KMS-11 (cell line): ENCODE measurements at regions not wholly inside any gene's neighbourhood (a gene's known extent, or its start where the extent isn't known, plus 50 kb on each side); places are given as distances from the start of the nearest gene placed in this dataset.

Source experiments
- H2AFZ ChIP-seq: fragments of 200-600 bp; sonication (generic); 2 replicates; pipeline ENCODE4 v1.6.1; 2016; ENCODE audit warnings: antibody characterized with exemption, mixed run types, low read depth
- H3K27ac ChIP-seq: fragments of 200-600 bp; sonication (generic); 2 replicates; pipeline ENCODE4 v1.6.1; 2016; ENCODE audit warnings: mild to moderate bottlenecking, mixed run types
- H3K27me3 ChIP-seq: fragments of 200-600 bp; sonication (generic); 2 replicates; pipeline ENCODE4 v1.6.1; 2017; ENCODE audit warnings: mild to moderate bottlenecking, low read depth, mixed run types, moderate library complexity; ENCODE audit not compliant: insufficient read depth
- H3K36me3 ChIP-seq: fragments of 200-600 bp; sonication (generic); 2 replicates; pipeline ENCODE4 v1.6.1; 2017; ENCODE audit warnings: mild to moderate bottlenecking, mixed run types; ENCODE audit not compliant: insufficient read depth
- H3K4me1 ChIP-seq: fragments of 200-600 bp; sonication (generic); 2 replicates; pipeline ENCODE4 v1.6.1; 2016; ENCODE audit warnings: mild to moderate bottlenecking, low read depth, mixed run types; ENCODE audit not compliant: poor library complexity, severe bottlenecking
- H3K4me2 ChIP-seq: fragments of 200-600 bp; sonication (generic); 2 replicates; pipeline ENCODE4 v1.7.0; 2016; ENCODE audit warnings: mild to moderate bottlenecking, mixed run types
- H3K4me3 ChIP-seq: fragments of 200-600 bp; sonication (generic); IDR thresholded peaks from 2 replicates; pipeline ENCODE4 v1.6.1; 2017; ENCODE audit warnings: low read depth, low read length, mixed read lengths; ENCODE audit not compliant: insufficient read depth
- H3K79me2 ChIP-seq: fragments of 200-600 bp; sonication (generic); 2 replicates; pipeline ENCODE4 v1.6.1; 2016; ENCODE audit warnings: low read depth, mixed run types; ENCODE audit not compliant: insufficient read depth
- H3K9ac ChIP-seq: fragments of 200-600 bp; sonication (generic); 2 replicates; pipeline ENCODE4 v1.6.1; 2016; ENCODE audit warnings: mild to moderate bottlenecking, mixed run types
- H4K20me1 ChIP-seq: fragments of 200-600 bp; sonication (generic); 2 replicates; pipeline ENCODE4 v1.6.1; 2016; ENCODE audit warnings: mild to moderate bottlenecking, mixed run types; ENCODE audit not compliant: insufficient read depth
- TF ChIP-seq, protein P1 (sequence below): fragments of 200-600 bp; sonication (generic); conservative IDR thresholded peaks from 2 replicates; pipeline ENCODE4 v1.6.1; 2017; ENCODE audit warnings: low read depth, mild to moderate bottlenecking, antibody characterized with exemption, low read length, moderate library complexity, mixed read lengths

DNA sequence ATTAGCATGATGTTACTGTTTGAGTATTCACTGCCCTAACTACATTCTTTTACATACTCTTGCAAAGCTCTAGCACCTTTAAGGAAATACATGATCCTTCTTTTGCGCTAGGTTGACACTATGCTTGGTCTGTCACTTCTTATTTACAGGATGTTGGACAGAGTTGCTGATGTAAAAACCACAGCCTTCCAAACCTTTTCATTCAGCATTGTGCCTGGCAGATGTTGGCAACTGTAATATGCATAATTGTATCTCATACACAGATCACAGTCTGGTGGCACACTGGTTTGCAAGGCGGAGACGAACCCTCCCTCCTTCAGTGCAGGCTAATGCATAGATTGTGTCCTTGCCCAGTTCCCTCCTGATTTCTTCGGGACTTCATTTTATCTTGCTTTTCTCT lies 224.1 kb downstream of the SNX19 start:
- Histone ChIP-seq H3K27ac (no peak overlapping the region), H3K4me3 (no peak overlapping the region), H3K4me2 (no peak overlapping the region), H3K36me3 (no peaks in the 10 kb centered on the region), H2AFZ (no peak overlapping the region), H3K79me2 (no peaks in the 10 kb centered on the region), H3K27me3 (no peaks in the 10 kb centered on the region), H4K20me1 (no peaks in the 10 kb centered on the region), H3K4me1 (no peaks in the 10 kb centered on the region), H3K9ac (no peak overlapping the region)
- TF ChIP-seq, protein P1, sequence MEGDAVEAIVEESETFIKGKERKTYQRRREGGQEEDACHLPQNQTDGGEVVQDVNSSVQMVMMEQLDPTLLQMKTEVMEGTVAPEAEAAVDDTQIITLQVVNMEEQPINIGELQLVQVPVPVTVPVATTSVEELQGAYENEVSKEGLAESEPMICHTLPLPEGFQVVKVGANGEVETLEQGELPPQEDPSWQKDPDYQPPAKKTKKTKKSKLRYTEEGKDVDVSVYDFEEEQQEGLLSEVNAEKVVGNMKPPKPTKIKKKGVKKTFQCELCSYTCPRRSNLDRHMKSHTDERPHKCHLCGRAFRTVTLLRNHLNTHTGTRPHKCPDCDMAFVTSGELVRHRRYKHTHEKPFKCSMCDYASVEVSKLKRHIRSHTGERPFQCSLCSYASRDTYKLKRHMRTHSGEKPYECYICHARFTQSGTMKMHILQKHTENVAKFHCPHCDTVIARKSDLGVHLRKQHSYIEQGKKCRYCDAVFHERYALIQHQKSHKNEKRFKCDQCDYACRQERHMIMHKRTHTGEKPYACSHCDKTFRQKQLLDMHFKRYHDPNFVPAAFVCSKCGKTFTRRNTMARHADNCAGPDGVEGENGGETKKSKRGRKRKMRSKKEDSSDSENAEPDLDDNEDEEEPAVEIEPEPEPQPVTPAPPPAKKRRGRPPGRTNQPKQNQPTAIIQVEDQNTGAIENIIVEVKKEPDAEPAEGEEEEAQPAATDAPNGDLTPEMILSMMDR: no peak

DNA sequence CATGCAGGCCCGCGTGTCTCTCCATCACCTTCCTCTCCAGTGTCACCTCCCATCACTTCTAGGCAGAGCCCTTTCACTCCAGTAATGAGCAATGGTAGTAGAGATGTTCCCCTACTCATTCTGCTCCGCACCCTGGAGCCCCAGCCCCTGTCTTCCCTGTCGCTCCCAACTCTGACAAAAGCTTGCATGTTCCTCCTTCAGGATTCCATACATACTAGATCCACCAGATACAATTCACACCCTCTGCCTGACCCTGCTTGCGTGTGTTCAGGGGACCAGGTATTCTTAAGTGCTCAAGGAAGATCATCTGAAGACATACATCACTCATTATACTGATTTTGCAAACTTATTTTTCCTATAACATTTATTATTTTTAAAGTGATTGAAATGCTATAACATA lies 222.7 kb downstream of the SNX19 start:
- Histone ChIP-seq H3K27me3 (no peaks in the 10 kb centered on the region), H3K4me1 (no peaks in the 10 kb centered on the region), H3K4me2 (no peak overlapping the region), H3K9ac (no peak overlapping the region), H3K79me2 (no peaks in the 10 kb centered on the region), H2AFZ (no peak overlapping the region), H3K27ac (no peak overlapping the region), H3K36me3 (no peaks in the 10 kb centered on the region), H4K20me1 (no peaks in the 10 kb centered on the region), H3K4me3 (no peak overlapping the region)
- TF ChIP-seq, protein P1: no peak

DNA sequence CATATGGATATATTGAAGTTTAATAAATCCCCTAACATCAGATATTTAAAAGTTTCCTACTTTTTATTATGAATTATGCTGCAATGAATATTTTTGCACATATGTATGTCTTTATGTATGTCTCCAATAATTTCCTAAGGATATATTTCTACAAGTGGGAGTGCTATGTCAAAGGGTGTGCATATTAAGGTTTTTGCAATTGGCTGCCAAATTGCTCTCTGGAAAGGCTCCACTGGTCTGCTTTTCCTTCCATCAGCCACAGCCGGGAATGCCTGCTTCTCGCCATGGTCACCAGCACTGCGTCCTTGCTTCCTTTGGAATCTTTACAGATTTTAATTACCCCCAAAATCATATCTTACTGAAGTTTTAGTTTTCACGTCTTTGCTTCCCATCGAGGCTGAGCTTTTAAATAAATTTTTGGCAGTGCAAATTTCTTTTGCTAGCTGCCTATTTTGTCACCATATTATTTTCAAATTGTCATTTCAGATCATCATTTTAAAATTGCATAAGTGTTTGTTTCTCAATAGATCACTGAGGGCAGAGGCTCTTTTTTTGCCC lies 221.7 kb downstream of the SNX19 start:
- H3K9ac ChIP-seq: no peak overlapping the region
- H3K27me3 ChIP-seq: no peaks in the 10 kb centered on the region

DNA sequence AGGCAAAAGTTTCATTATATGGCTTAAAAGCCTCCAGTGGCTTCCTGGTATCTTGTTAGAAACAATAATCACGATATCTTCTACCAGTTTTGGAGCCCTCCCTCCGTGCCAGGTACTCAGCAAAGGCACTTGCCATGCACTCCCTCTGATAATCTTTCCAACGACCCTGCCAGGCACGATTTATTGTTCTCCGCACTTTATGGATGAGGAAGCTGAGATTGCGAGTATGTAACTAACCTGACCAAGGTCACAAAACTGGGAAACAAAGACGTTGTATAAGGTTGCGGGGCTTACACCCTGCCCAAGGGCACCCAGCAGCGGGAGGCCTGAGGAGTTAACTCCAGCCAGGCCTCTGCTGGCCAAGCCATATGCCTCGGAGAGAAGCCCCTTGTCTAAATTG lies 218.1 kb downstream of the SNX19 start:
- Histone ChIP-seq H3K4me3 (no peak overlapping the region), H3K9ac (no peak overlapping the region), H3K27me3 (no peaks in the 10 kb centered on the region), H3K79me2 (no peaks in the 10 kb centered on the region), H4K20me1 (no peaks in the 10 kb centered on the region), H3K4me2 (no peak overlapping the region), H3K4me1 (no peaks in the 10 kb centered on the region), H3K27ac (no peak overlapping the region), H3K36me3 (no peaks in the 10 kb centered on the region), H2AFZ (no peak overlapping the region)
- TF ChIP-seq, protein P1: no peak

More for the DNA sequence above, 221.7 kb downstream of the SNX19 start:
- Histone ChIP-seq H2AFZ (no peak overlapping the region), H3K4me1 (no peaks in the 10 kb centered on the region), H3K4me2 (no peak overlapping the region), H3K4me3 (no peak overlapping the region), H3K79me2 (no peaks in the 10 kb centered on the region), H4K20me1 (no peaks in the 10 kb centered on the region), H3K27ac (no peak overlapping the region), H3K36me3 (no peaks in the 10 kb centered on the region)
- TF ChIP-seq, protein P1: no peak
